ENCODE measurements at regions not wholly inside any gene's neighbourhood (a gene's known extent, or its start where the extent isn't known, plus 50 kb on each side); places are given as distances from the start of the nearest gene placed in this dataset.

DNA sequence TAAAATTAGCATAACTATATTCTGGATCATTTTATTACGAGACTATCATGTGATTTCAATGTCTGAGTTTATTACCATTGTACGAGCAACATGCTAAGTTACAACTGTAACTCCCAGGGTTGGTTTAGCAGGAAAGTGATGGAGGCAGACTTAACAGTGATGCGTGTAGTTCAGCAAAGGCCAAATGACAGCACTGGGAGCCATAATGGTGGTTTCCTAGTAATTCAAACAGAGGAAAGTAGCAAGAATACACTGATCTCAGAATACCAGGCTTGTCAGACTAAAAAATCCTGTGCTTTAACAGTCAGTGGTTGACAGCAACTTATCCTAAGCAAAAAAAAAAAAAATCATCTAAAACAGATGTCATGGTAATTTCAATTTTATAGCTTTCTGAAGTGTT lies 229.6 kb downstream of the KLF12 start:
- TF ChIP-seq, protein P1, sequence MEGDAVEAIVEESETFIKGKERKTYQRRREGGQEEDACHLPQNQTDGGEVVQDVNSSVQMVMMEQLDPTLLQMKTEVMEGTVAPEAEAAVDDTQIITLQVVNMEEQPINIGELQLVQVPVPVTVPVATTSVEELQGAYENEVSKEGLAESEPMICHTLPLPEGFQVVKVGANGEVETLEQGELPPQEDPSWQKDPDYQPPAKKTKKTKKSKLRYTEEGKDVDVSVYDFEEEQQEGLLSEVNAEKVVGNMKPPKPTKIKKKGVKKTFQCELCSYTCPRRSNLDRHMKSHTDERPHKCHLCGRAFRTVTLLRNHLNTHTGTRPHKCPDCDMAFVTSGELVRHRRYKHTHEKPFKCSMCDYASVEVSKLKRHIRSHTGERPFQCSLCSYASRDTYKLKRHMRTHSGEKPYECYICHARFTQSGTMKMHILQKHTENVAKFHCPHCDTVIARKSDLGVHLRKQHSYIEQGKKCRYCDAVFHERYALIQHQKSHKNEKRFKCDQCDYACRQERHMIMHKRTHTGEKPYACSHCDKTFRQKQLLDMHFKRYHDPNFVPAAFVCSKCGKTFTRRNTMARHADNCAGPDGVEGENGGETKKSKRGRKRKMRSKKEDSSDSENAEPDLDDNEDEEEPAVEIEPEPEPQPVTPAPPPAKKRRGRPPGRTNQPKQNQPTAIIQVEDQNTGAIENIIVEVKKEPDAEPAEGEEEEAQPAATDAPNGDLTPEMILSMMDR (IDR thresholded peaks at IDR 0.05; ENCODE audit: poor library complexity): no peak
- TF ChIP-seq EZH2 (IDR thresholded peaks at IDR 0.05; ENCODE audit: borderline replicate concordance) (no peak), EZH2phosphoT487 (IDR thresholded peaks at IDR 0.05; ENCODE audit: low read depth, severe bottlenecking, unreplicated experiment) (no peak)

Measured in hepatocyte (in vitro differentiated cells).